ENCODE measurements at regions not wholly inside any gene's neighbourhood (a gene's known extent, or its start where the extent isn't known, plus 50 kb on each side); places are given as distances from the start of the nearest gene placed in this dataset.

DNA sequence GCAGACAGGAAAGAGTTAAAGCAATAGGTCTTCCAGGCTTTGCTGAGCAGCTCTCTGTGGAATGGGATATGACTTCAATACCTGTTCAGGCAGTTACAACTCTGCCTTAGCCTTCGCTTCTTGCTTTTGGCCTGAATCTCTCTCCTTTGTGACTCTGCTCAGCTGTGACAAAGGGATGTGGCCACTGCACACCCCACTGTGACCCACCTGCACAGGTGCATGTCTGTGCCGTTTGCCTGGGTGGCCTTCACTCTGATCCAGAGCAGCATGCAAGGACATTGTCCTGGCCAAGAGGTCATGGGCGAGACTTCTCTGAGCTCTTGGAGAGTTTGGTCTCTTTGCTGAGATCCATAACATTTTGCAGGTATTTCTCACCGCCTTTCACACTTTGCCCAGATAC, 891.3 kb downstream of the BRD1 start (continued):
- TF ChIP-seq, protein P1, sequence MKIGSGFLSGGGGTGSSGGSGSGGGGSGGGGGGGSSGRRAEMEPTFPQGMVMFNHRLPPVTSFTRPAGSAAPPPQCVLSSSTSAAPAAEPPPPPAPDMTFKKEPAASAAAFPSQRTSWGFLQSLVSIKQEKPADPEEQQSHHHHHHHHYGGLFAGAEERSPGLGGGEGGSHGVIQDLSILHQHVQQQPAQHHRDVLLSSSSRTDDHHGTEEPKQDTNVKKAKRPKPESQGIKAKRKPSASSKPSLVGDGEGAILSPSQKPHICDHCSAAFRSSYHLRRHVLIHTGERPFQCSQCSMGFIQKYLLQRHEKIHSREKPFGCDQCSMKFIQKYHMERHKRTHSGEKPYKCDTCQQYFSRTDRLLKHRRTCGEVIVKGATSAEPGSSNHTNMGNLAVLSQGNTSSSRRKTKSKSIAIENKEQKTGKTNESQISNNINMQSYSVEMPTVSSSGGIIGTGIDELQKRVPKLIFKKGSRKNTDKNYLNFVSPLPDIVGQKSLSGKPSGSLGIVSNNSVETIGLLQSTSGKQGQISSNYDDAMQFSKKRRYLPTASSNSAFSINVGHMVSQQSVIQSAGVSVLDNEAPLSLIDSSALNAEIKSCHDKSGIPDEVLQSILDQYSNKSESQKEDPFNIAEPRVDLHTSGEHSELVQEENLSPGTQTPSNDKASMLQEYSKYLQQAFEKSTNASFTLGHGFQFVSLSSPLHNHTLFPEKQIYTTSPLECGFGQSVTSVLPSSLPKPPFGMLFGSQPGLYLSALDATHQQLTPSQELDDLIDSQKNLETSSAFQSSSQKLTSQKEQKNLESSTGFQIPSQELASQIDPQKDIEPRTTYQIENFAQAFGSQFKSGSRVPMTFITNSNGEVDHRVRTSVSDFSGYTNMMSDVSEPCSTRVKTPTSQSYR (CRISPR knock-in tag; IDR thresholded peaks at IDR 0.05; ENCODE audit: borderline replicate concordance) = no peak
- no peak for TF ChIP-seq HBP1 (CRISPR knock-in tag; IDR thresholded peaks at IDR 0.05; ENCODE audit: low read depth)
- no peak for TF ChIP-seq ZFP36L1 (CRISPR knock-in tag; IDR thresholded peaks at IDR 0.05)
- TF ChIP-seq, protein P2, sequence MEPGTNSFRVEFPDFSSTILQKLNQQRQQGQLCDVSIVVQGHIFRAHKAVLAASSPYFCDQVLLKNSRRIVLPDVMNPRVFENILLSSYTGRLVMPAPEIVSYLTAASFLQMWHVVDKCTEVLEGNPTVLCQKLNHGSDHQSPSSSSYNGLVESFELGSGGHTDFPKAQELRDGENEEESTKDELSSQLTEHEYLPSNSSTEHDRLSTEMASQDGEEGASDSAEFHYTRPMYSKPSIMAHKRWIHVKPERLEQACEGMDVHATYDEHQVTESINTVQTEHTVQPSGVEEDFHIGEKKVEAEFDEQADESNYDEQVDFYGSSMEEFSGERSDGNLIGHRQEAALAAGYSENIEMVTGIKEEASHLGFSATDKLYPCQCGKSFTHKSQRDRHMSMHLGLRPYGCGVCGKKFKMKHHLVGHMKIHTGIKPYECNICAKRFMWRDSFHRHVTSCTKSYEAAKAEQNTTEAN (CRISPR knock-in tag; conservative IDR thresholded peaks at IDR 0.05) = no peak

- ATAC-seq (no peak), FAIRE-seq (no peak), DNase-seq (ENCODE audit: low spot score) (no peak)
- in situ Hi-C loops (cut with HindIII; ENCODE audit: extremely low pct_ligation_motif_present, low pct_unique_long_range_greater_than_20kb) (no loop called here), intact Hi-C loops (cut with micrococcal nuclease; ENCODE audit: unreplicated experiment) (no loop called here)
- POLR2A ChIA-PET = no interaction called here
- Histone ChIP-seq H3K4me2 (ENCODE audit: low read depth, low read length) (no peak overlapping the region), H3K4me3 (replicated peaks in 1 of 3; ENCODE audit: insufficient read depth in 1 of 3, low read depth in 2 of 3, low read length in 3 of 3) (no peak overlapping the region), H3K9me3 (ENCODE audit: low read length) (peaks cover 8% of the 10 kb centered on the region), H3K27me3 (ENCODE audit: control insufficient read depth in 1 of 2, insufficient read depth in 2 of 2, low read length in 2 of 2) (peaks cover 0 to 10% of the 10 kb centered on the region in 2 experiments; a peak in 2 of 5 replicates), H3K4me1 (ENCODE audit: insufficient read depth, low read length) (peaks cover 19% of the 10 kb centered on the region), H3K36me3 (replicated peaks in 1 of 2; ENCODE audit: control insufficient read depth in 1 of 2, insufficient read depth in 2 of 2, low read length in 2 of 2) (no peaks in the 10 kb centered on the region; a peak in 1 of 5 replicates), H3K27ac (ENCODE audit: extremely low read length, insufficient read depth, low read length) (no peak overlapping the region), H4K20me1 (ENCODE audit: insufficient read depth, low read length) (no peaks in the 10 kb centered on the region), H2AFZ (ENCODE audit: low read length) (no peak overlapping the region), H3K9ac (ENCODE audit: insufficient read depth, low read depth, low read length) (no peak overlapping the region), H3K79me2 (ENCODE audit: insufficient read depth, low read length) (no peaks in the 10 kb centered on the region)
- TF ChIP-seq ZNF317 (CRISPR knock-in tag; IDR thresholded peaks at IDR 0.05) = peak; percentile 99
- no peak for TF ChIP-seq MTERF4 (CRISPR knock-in tag; IDR thresholded peaks at IDR 0.05)
- no peak for TF ChIP-seq SUZ12 (IDR thresholded peaks at IDR 0.05; ENCODE audit: low read depth, low read length)
- peak; percentile 47; the same call in 1 of the 2 replicates for TF ChIP-seq FOSL2 (CRISPR knock-in tag; IDR thresholded peaks at IDR 0.05)
- CTCF ChIA-PET (ENCODE audit: low intra/inter-chr PET ratio, low total read pairs) = no interaction called here
- BruUV-seq (replicated peaks) = no TSS peak
- 17% methylated on average over 1 of the region's 1 CpG for WGBS (ENCODE audit: low lambda C conversion rate)
Observed at GRCh38 chr22:48934446-48934845, 893.2 kb downstream of the BRD1 start.

Data from HepG2 (cell line).